ENCODE measurements at regions not wholly inside any gene's neighbourhood (a gene's known extent, or its start where the extent isn't known, plus 50 kb on each side); places are given as distances from the start of the nearest gene placed in this dataset.

DNA sequence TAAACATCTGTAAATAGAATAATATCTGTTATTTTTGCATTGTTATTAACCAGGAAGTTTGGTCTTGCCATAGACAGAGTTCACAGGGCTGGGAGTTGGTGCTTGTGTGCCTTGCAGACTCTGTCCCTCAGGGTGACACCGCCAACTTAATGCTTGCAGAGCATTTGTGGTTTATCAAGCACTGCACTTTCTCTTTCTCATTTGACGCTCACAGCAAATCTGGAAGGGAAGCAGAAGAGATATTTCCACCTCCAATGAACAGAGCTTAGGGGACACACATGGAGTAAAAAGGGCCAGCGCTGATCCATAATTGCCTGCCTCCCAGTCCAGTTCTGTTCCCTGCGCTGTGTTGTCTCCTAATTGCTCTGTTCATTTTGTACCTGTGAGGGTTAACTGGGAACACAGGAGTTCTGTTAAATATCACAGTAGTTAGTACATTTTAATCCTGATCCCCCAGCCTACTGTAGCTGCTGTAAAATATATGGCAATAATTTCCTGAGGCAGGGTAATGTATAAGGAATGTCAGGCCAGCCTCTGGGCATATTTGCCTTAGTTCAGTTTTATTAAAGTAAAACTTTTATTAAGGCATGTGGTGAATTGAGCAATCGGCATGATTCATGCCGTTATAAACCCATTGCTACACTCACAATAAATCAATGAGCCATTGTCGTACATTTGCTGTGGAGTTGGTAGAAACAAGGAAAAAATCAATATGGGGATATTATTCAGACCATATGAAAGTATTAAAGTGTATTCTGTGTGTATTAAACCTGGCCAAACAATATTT lies 182.5 kb upstream of the OSR1 start:
- peak; percentile 72 for ATAC-seq
- Histone ChIP-seq H3K79me2 (ENCODE audit: low read length) (no peaks in the 10 kb centered on the region), H2AFZ (ENCODE audit: low read length) (peak overlapping the region; percentile 63), H3K9me3 (ENCODE audit: low read length) (no peaks in the 10 kb centered on the region), H3K27me3 (ENCODE audit: low read length) (no peaks in the 10 kb centered on the region), H3K9ac (ENCODE audit: low read length) (peak overlapping the region; percentile 70), H3K4me1 (ENCODE audit: insufficient read depth, low read length) (peaks cover 67% of the 10 kb centered on the region), H4K20me1 (ENCODE audit: low read length) (no peaks in the 10 kb centered on the region), H3K4me3 (ENCODE audit: low read length) (peak overlapping the region; percentile 56), H3K9me2 (replicated peaks; ENCODE audit: low read length) (0 out of 2 replicates have a peak, but pooled peaks cover 3% of the 10 kb centered on the region), H3K4me2 (ENCODE audit: low read length) (peak overlapping the region; percentile 83), H3F3A (ENCODE audit: low read length, unreplicated experiment) (peaks cover 23% of the 10 kb centered on the region), H3K27ac (ENCODE audit: low read length) (peak overlapping the region; percentile 98), H3K36me3 (ENCODE audit: low read depth, low read length) (no peaks in the 10 kb centered on the region)
- intact Hi-C loops (cut with micrococcal nuclease) = loop anchor here (1.0 to 10.0 kb wide), 5 partner anchors 28 to 136 kb away; no protein-coding TSS in a partner anchor
- TSS peak; percentile 77 for BruUV-seq (replicated peaks)
- CTCF ChIA-PET = interaction anchor here (1.6 kb wide), 1 partner anchor 28 kb away, joined by 6 read pairs; no protein-coding TSS in a partner anchor
- POLR2A ChIA-PET (ENCODE audit: unreplicated experiment) = interaction anchor here (0.5 to 0.6 kb wide), 2 partner anchors 27 to 29 kb away, joined by 3 to 11 read pairs; no protein-coding TSS in a partner anchor
- TF ChIP-seq, protein P1, sequence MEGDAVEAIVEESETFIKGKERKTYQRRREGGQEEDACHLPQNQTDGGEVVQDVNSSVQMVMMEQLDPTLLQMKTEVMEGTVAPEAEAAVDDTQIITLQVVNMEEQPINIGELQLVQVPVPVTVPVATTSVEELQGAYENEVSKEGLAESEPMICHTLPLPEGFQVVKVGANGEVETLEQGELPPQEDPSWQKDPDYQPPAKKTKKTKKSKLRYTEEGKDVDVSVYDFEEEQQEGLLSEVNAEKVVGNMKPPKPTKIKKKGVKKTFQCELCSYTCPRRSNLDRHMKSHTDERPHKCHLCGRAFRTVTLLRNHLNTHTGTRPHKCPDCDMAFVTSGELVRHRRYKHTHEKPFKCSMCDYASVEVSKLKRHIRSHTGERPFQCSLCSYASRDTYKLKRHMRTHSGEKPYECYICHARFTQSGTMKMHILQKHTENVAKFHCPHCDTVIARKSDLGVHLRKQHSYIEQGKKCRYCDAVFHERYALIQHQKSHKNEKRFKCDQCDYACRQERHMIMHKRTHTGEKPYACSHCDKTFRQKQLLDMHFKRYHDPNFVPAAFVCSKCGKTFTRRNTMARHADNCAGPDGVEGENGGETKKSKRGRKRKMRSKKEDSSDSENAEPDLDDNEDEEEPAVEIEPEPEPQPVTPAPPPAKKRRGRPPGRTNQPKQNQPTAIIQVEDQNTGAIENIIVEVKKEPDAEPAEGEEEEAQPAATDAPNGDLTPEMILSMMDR (conservative IDR thresholded peaks at IDR 0.05; ENCODE audit: low read depth, low read length) = no peak
- TF ChIP-seq EZH2 (IDR thresholded peaks at IDR 0.05; ENCODE audit: low read length, unreplicated experiment) (no peak), EZH2phosphoT487 (IDR thresholded peaks at IDR 0.05; ENCODE audit: borderline replicate concordance, low read length) (no peak)
- DNase-seq = peak; percentile 99

- DNase-seq (peak; percentile 99), ATAC-seq (peak; percentile 73)
- Histone ChIP-seq H3K4me1 (ENCODE audit: insufficient read depth, low read length) (peaks cover 57% of the 10 kb centered on the region), H3K9me2 (replicated peaks; ENCODE audit: low read length) (no peaks in the 10 kb centered on the region), H3K9me3 (ENCODE audit: low read length) (no peaks in the 10 kb centered on the region), H3K27me3 (ENCODE audit: low read length) (no peaks in the 10 kb centered on the region), H3K36me3 (ENCODE audit: low read depth, low read length) (no peaks in the 10 kb centered on the region), H3K27ac (ENCODE audit: low read length) (peak overlapping the region; percentile 98), H3K79me2 (ENCODE audit: low read length) (no peaks in the 10 kb centered on the region), H3F3A (ENCODE audit: low read length, unreplicated experiment) (peaks cover 23% of the 10 kb centered on the region), H3K4me2 (ENCODE audit: low read length) (peak overlapping the region; percentile 83), H3K4me3 (ENCODE audit: low read length) (0 out of 2 replicates have a peak overlapping the region, but pooled peaks have one; percentile 31), H4K20me1 (ENCODE audit: low read length) (no peaks in the 10 kb centered on the region), H3K9ac (ENCODE audit: low read length) (peak overlapping the region; percentile 70; the same call in 1 of the 2 replicates), H2AFZ (ENCODE audit: low read length) (no peak overlapping the region)
- intact Hi-C loops (cut with micrococcal nuclease) = loop anchor here (1.0 to 2.0 kb wide), 5 partner anchors 72 to 324 kb away; no protein-coding TSS in a partner anchor
- TF ChIP-seq EZH2 (IDR thresholded peaks at IDR 0.05; ENCODE audit: low read length, unreplicated experiment) (no peak), EZH2phosphoT487 (IDR thresholded peaks at IDR 0.05; ENCODE audit: borderline replicate concordance, low read length) (no peak)
- TF ChIP-seq, protein P1 (conservative IDR thresholded peaks at IDR 0.05; ENCODE audit: low read depth, low read length) = no peak
- ChIA-PET POLR2A (ENCODE audit: unreplicated experiment) (interaction anchor here (0.5 kb wide), 1 partner anchor 73 kb away, joined by 4 read pairs; no protein-coding TSS in a partner anchor), CTCF (interaction anchor here (0.6 to 1.0 kb wide), 2 partner anchors 73 to 557 kb away, joined by 3 read pairs; no protein-coding TSS in a partner anchor)
- BruUV-seq (replicated peaks) = TSS peak; percentile 50
Observed at GRCh38 chr2:19538411-19538963, 180.1 kb upstream of the OSR1 start.

All from PC-3 (cell line).